ENCODE measurements at regions not wholly inside any gene's neighbourhood (a gene's known extent, or its start where the extent isn't known, plus 50 kb on each side); places are given as distances from the start of the nearest gene placed in this dataset.

DNA sequence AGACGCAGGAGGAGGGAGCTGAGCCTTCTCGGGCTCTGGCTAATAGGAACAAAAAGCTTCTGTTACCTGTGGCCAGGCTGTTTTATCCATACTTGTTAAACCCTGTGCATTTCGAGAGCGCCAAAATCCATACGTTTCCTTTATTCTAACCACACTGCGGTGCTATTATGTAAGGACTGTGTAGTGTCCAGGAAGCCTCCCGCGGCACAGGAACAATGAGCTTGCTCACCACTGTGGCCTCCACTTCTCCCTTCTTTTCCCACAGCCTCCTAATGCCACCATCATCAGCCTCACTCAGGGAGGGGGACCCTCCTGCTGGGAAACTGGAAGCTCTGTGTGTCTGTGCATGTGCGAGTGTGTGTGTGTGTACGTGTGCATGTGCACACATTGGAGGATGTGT, 268.5 kb downstream of the HAUS1 start:
- TF ChIP-seq EZH2 (IDR thresholded peaks at IDR 0.05; ENCODE audit: insufficient read depth, poor library complexity, severe bottlenecking), result no peak
- TF ChIP-seq EZH2phosphoT487 (IDR thresholded peaks at IDR 0.05; ENCODE audit: insufficient read depth, low read depth), result no peak
